Breast epithelium (tissue), 3 donors: ENCODE measurements at regions not wholly inside any gene's neighbourhood (a gene's known extent, or its start where the extent isn't known, plus 50 kb on each side); places are given as distances from the start of the nearest gene placed in this dataset.

Source experiments
- POLR2A ChIP-seq: fragments of 450-650 bp; IDR thresholded peaks from one replicate; pipeline ENCODE4 v1.6.1; 2016; ENCODE audit warnings: antibody characterized with exemption, mild to moderate bottlenecking, moderate library complexity
- POLR2AphosphoS5 ChIP-seq, 3 donors: sonication (generic); formaldehyde crosslinking; IDR thresholded peaks; one replicate each; pipeline ENCODE4 v1.6.1; 2017; ENCODE audit warnings: antibody characterized with exemption in 3 of 3
- TF ChIP-seq, protein P1 (sequence below), 3 donors: fragments of 450-650 bp; IDR thresholded peaks; one replicate each; pipeline ENCODE4 v1.5.1; 2016 to 2017; ENCODE audit warnings: antibody characterized with exemption in 3 of 3, mild to moderate bottlenecking in 3 of 3, moderate library complexity in 3 of 3

GRCh38 chr1:220983877-220984635 is 104.8 kb downstream of the HLX start:
- TF ChIP-seq, protein P1, sequence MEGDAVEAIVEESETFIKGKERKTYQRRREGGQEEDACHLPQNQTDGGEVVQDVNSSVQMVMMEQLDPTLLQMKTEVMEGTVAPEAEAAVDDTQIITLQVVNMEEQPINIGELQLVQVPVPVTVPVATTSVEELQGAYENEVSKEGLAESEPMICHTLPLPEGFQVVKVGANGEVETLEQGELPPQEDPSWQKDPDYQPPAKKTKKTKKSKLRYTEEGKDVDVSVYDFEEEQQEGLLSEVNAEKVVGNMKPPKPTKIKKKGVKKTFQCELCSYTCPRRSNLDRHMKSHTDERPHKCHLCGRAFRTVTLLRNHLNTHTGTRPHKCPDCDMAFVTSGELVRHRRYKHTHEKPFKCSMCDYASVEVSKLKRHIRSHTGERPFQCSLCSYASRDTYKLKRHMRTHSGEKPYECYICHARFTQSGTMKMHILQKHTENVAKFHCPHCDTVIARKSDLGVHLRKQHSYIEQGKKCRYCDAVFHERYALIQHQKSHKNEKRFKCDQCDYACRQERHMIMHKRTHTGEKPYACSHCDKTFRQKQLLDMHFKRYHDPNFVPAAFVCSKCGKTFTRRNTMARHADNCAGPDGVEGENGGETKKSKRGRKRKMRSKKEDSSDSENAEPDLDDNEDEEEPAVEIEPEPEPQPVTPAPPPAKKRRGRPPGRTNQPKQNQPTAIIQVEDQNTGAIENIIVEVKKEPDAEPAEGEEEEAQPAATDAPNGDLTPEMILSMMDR (IDR thresholded peaks at IDR 0.05) = no peak
- TF ChIP-seq POLR2A = no peak
- no peak for TF ChIP-seq POLR2AphosphoS5 (IDR thresholded peaks at IDR 0.05)
